ENCODE measurements at regions not wholly inside any gene's neighbourhood (a gene's known extent, or its start where the extent isn't known, plus 50 kb on each side); places are given as distances from the start of the nearest gene placed in this dataset.

- no peak overlapping the region for H3K4me3 ChIP-seq (ENCODE audit: low read depth, low read length)
- DNase-seq (ENCODE audit: low read depth): no peak
- no peak for TF ChIP-seq CTCF (IDR thresholded peaks at IDR 0.05; ENCODE audit: low read depth, low read length, missing control alignments)
Observed at GRCh38 chr14:49487238-49487637, 98.9 kb downstream of the RPS29 start.

GRCh38 chr14:49485290-49485689 is 100.9 kb downstream of the RPS29 start:
- TF ChIP-seq CTCF (IDR thresholded peaks at IDR 0.05; ENCODE audit: low read depth, low read length, missing control alignments): no peak
- no peak overlapping the region for H3K4me3 ChIP-seq (ENCODE audit: low read depth, low read length)
- no peak for DNase-seq (ENCODE audit: low read depth)

- no peak for DNase-seq (ENCODE audit: low read depth)
- TF ChIP-seq CTCF (IDR thresholded peaks at IDR 0.05; ENCODE audit: low read depth, low read length, missing control alignments): no peak
- no peak overlapping the region for H3K4me3 ChIP-seq (ENCODE audit: low read depth, low read length)
Observed at GRCh38 chr14:49484180-49484579, 102.0 kb downstream of the RPS29 start.

- no peak overlapping the region for H3K4me3 ChIP-seq (ENCODE audit: low read depth, low read length)
Observed at GRCh38 chr14:49483268-49483667, 102.9 kb downstream of the RPS29 start.

GRCh38 chr14:49480979-49481498 is 105.1 kb downstream of the RPS29 start:
- TF ChIP-seq CTCF (IDR thresholded peaks at IDR 0.05; ENCODE audit: low read depth, low read length, missing control alignments): no peak
- H3K4me3 ChIP-seq (ENCODE audit: low read depth, low read length): no peak overlapping the region
- no peak for DNase-seq (ENCODE audit: low read depth)

More at GRCh38 chr14:49483268-49483667, 102.9 kb downstream of the RPS29 start:
- no peak for TF ChIP-seq CTCF (IDR thresholded peaks at IDR 0.05; ENCODE audit: low read depth, low read length, missing control alignments)
- no peak for DNase-seq (ENCODE audit: low read depth)

GRCh38 chr14:49480053-49480760 is 106.0 kb downstream of the RPS29 start:
- DNase-seq (ENCODE audit: low read depth): no peak
- no peak for TF ChIP-seq CTCF (IDR thresholded peaks at IDR 0.05; ENCODE audit: low read depth, low read length, missing control alignments)

GRCh38 chr14:49479432-49479831 is 106.7 kb downstream of the RPS29 start:
- H3K4me3 ChIP-seq (ENCODE audit: low read depth, low read length): no peak overlapping the region
- DNase-seq (ENCODE audit: low read depth): no peak
- TF ChIP-seq CTCF (IDR thresholded peaks at IDR 0.05; ENCODE audit: low read depth, low read length, missing control alignments): no peak

More at GRCh38 chr14:49480053-49480760, 106.0 kb downstream of the RPS29 start:
- no peak overlapping the region for H3K4me3 ChIP-seq (ENCODE audit: low read depth, low read length)

All from GM12864 (cell line).